HepG2 (cell line): ENCODE measurements at regions not wholly inside any gene's neighbourhood (a gene's known extent, or its start where the extent isn't known, plus 50 kb on each side); places are given as distances from the start of the nearest gene placed in this dataset.

ENCODE experiments used
- ARNT2 ChIP-seq: sonication (generic); formaldehyde crosslinking; IDR thresholded peaks from 2 replicates; pipeline ENCODE4 v1.8.0; 2022; ENCODE audit warnings: mild to moderate bottlenecking, low read depth, missing genetic modification reagents, moderate library complexity
- CREB1 ChIP-seq, 2 experiments: fragments of 450-650 bp in 1 of 2; IDR thresholded peaks; 2 replicates each; pipeline ENCODE4 v1.6.1; 2016 to 2017; ENCODE audit warnings: control low read depth in 1 of 2, mild to moderate bottlenecking in 1 of 2, missing compliant biosample characterization in 1 of 2, missing genetic modification characterization in 1 of 2
- MIER3 ChIP-seq: IDR thresholded peaks from 2 replicates; pipeline ENCODE4 v1.6.1; 2016; ENCODE audit warnings: missing compliant biosample characterization, borderline replicate concordance
- NFE2 ChIP-seq: sonication (generic); formaldehyde crosslinking; IDR thresholded peaks from 2 replicates; pipeline ENCODE4 v1.4.0; 2020; ENCODE audit warnings: missing genetic modification reagents
- NR2F1 ChIP-seq, 2 experiments: fragments of 450-650 bp in 1 of 2; formaldehyde crosslinking in 1 of 2; IDR thresholded peaks; 2 replicates each; pipeline versions ENCODE4 v1.5.0 to v1.6.1; 2016 to 2020; ENCODE audit warnings: mild to moderate bottlenecking in 1 of 2, missing compliant biosample characterization in 1 of 2, missing genetic modification reagents in 1 of 2, moderate library complexity in 1 of 2
- RBFOX2 ChIP-seq: fragments of 200-400 bp; formaldehyde crosslinking; IDR thresholded peaks from 2 replicates; pipeline ENCODE4 v1.6.1; 2017; ENCODE audit warnings: low read depth, mild to moderate bottlenecking, low read length
- RXRB ChIP-seq: IDR thresholded peaks from 2 replicates; pipeline ENCODE4 v1.6.1; 2016; ENCODE audit warnings: borderline replicate concordance, missing genetic modification reagents, missing compliant biosample characterization
- SOX5 ChIP-seq: IDR thresholded peaks from 2 replicates; pipeline ENCODE4 v1.6.1; 2016; ENCODE audit warnings: borderline replicate concordance
- SOX6 ChIP-seq, 2 experiments: fragments of 450-650 bp in 1 of 2; sonication (generic) in 1 of 2; formaldehyde crosslinking in 1 of 2; IDR thresholded peaks; 2 replicates each; pipeline versions ENCODE4 v1.4.0 to v1.6.1; 2017 to 2020; ENCODE audit warnings: antibody characterized with exemption in 1 of 2, mild to moderate bottlenecking in 1 of 2, missing genetic modification reagents in 1 of 2
- TCF7 ChIP-seq: sonication (generic); IDR thresholded peaks from 2 replicates; pipeline ENCODE4 v1.6.1; 2016; ENCODE audit warnings: antibody characterized with exemption, low read depth
- YEATS2 ChIP-seq: sonication (generic); formaldehyde crosslinking; IDR thresholded peaks from 2 replicates; pipeline ENCODE4 v1.4.0; 2020; ENCODE audit warnings: missing genetic modification reagents, borderline replicate concordance
- ZNF160 ChIP-seq: sonication (generic); formaldehyde crosslinking; IDR thresholded peaks from 2 replicates; pipeline ENCODE4 v1.8.0; 2022; ENCODE audit warnings: mild to moderate bottlenecking, inconsistent platforms, missing genetic modification reagents
- ZNF24 ChIP-seq: fragments of 450-650 bp; IDR thresholded peaks from 2 replicates; pipeline ENCODE4 v1.6.1; 2017; ENCODE audit warnings: antibody characterized with exemption, mild to moderate bottlenecking
- ZNF563 ChIP-seq: sonication (generic); formaldehyde crosslinking; IDR thresholded peaks from 2 replicates; pipeline ENCODE4 v1.8.0; 2022; ENCODE audit warnings: mild to moderate bottlenecking, moderate library complexity, missing genetic modification reagents
- ZNF569 ChIP-seq: sonication (generic); formaldehyde crosslinking; IDR thresholded peaks from 2 replicates; pipeline ENCODE4 v1.5.0; 2020; ENCODE audit warnings: mild to moderate bottlenecking, missing genetic modification reagents, moderate library complexity, borderline replicate concordance
- TF ChIP-seq, protein P1 (sequence below): sonication (generic); IDR thresholded peaks from 2 replicates; pipeline ENCODE4 v1.6.1; 2016; ENCODE audit warnings: low read depth, borderline replicate concordance
- TF ChIP-seq, protein P2 (sequence below): sonication (generic); formaldehyde crosslinking; IDR thresholded peaks from 2 replicates; pipeline ENCODE4 v1.5.0; 2020; ENCODE audit warnings: missing genetic modification reagents, mild to moderate bottlenecking, borderline replicate concordance
- TF ChIP-seq, protein P3 (sequence below): IDR thresholded peaks from 2 replicates; pipeline ENCODE4 v1.6.1; 2016; ENCODE audit warnings: control low read depth
- TF ChIP-seq, protein P4 (sequence below): IDR thresholded peaks from 2 replicates; pipeline ENCODE4 v1.6.1; 2016; ENCODE audit warnings: missing compliant biosample characterization, missing genetic modification reagents, borderline replicate concordance
- TF ChIP-seq, protein P5 (sequence below), 2 experiments: sonication (generic) in 1 of 2; formaldehyde crosslinking in 1 of 2; IDR thresholded peaks; 2 replicates each; pipeline versions ENCODE4 v1.4.0 to v1.6.1; 2016 to 2020; ENCODE audit warnings: borderline replicate concordance in 1 of 2, low read depth in 1 of 2, mild to moderate bottlenecking in 1 of 2, missing genetic modification reagents in 1 of 2

DNA sequence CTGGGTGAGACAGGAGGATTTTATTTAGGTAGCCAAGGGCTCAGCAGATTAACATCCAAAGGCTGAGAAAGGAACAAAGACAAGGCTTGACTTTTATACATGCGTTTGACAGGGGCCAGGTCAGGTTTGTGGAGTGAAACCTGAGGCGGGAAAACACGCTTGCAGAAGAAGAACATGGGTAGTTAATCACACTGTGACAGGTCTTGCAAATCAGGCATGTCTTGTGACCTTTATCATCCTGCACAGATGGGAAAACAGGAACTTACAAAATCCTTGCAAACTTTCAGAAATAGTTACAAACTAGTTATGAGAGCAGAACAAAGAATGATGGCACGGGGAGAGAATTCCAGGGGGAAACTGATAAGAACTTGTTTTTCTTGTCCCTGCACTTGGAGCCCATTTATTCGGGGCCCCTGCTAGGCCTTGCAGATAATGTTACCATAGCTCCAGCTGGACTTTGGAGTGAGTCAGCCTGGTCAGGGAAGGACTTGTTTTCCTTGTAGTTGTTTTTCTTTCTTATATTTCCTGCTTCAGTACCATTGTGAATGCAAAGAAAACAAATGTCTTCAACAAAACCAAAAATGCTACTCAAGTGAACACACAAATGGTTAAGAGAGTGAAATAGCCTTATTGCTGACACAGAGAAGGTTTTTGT lies 965.9 kb upstream of the ROBO1 start (continued):
- TF ChIP-seq, protein P1, sequence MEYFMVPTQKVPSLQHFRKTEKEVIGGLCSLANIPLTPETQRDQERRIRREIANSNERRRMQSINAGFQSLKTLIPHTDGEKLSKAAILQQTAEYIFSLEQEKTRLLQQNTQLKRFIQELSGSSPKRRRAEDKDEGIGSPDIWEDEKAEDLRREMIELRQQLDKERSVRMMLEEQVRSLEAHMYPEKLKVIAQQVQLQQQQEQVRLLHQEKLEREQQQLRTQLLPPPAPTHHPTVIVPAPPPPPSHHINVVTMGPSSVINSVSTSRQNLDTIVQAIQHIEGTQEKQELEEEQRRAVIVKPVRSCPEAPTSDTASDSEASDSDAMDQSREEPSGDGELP = peak; percentile 61; the same call in 1 of the 2 replicates
- 0 out of 2 replicates have a peak, but pooled peaks have one; percentile 5 for TF ChIP-seq ARNT2 (CRISPR knock-in tag)
- TF ChIP-seq YEATS2 (CRISPR knock-in tag) = no peak
- TF ChIP-seq, protein P2, sequence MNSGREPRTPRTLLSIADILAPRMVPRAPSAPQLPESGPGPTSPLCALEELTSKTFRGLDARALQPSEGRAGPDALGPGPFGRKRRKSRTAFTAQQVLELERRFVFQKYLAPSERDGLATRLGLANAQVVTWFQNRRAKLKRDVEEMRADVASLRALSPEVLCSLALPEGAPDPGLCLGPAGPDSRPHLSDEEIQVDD (CRISPR knock-in tag) = no peak
- TF ChIP-seq RXRB (CRISPR knock-in tag) = peak; percentile 75; the same call in 1 of the 2 replicates
- TF ChIP-seq, protein P3, sequence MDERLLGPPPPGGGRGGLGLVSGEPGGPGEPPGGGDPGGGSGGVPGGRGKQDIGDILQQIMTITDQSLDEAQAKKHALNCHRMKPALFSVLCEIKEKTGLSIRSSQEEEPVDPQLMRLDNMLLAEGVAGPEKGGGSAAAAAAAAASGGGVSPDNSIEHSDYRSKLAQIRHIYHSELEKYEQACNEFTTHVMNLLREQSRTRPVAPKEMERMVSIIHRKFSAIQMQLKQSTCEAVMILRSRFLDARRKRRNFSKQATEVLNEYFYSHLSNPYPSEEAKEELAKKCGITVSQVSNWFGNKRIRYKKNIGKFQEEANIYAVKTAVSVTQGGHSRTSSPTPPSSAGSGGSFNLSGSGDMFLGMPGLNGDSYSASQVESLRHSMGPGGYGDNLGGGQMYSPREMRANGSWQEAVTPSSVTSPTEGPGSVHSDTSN (CRISPR knock-in tag) = peak; percentile 63; the same call in 1 of the 2 replicates
- peak; percentile 52; the same call in 1 of the 2 replicates for TF ChIP-seq ZNF160
- peak in 1 of 2 experiments; percentile 17; a peak in 1 of 4 replicates for TF ChIP-seq NR2F1 (CRISPR knock-in tag; IDR thresholded peaks at IDR 0.05)
- no peak for TF ChIP-seq ZNF24
- TF ChIP-seq RBFOX2 = no peak
- TF ChIP-seq ZNF569 (CRISPR knock-in tag) = no peak
- TF ChIP-seq TCF7 = peak; percentile 75
- TF ChIP-seq SOX6 (IDR thresholded peaks at IDR 0.05) = no peak
- TF ChIP-seq SOX6 (CRISPR knock-in tag; IDR thresholded peaks at IDR 0.05) = peak; percentile 94
- TF ChIP-seq CREB1 (IDR thresholded peaks at IDR 0.05) = no peak
- peak; percentile 26; the same call in 1 of the 2 replicates for TF ChIP-seq CREB1 (CRISPR knock-in tag; IDR thresholded peaks at IDR 0.05)
- TF ChIP-seq, protein P4, sequence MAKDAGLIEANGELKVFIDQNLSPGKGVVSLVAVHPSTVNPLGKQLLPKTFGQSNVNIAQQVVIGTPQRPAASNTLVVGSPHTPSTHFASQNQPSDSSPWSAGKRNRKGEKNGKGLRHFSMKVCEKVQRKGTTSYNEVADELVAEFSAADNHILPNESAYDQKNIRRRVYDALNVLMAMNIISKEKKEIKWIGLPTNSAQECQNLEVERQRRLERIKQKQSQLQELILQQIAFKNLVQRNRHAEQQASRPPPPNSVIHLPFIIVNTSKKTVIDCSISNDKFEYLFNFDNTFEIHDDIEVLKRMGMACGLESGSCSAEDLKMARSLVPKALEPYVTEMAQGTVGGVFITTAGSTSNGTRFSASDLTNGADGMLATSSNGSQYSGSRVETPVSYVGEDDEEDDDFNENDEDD (CRISPR knock-in tag) = peak; percentile 35; the same call in 1 of the 2 replicates
- TF ChIP-seq, protein P5, sequence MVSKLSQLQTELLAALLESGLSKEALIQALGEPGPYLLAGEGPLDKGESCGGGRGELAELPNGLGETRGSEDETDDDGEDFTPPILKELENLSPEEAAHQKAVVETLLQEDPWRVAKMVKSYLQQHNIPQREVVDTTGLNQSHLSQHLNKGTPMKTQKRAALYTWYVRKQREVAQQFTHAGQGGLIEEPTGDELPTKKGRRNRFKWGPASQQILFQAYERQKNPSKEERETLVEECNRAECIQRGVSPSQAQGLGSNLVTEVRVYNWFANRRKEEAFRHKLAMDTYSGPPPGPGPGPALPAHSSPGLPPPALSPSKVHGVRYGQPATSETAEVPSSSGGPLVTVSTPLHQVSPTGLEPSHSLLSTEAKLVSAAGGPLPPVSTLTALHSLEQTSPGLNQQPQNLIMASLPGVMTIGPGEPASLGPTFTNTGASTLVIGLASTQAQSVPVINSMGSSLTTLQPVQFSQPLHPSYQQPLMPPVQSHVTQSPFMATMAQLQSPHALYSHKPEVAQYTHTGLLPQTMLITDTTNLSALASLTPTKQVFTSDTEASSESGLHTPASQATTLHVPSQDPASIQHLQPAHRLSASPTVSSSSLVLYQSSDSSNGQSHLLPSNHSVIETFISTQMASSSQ (IDR thresholded peaks at IDR 0.05; ENCODE audit: low read depth) = peak; percentile 58
- TF ChIP-seq, protein P5 (CRISPR knock-in tag; IDR thresholded peaks at IDR 0.05; ENCODE audit: borderline replicate concordance) = peak; percentile 80; the same call in 1 of the 2 replicates
- TF ChIP-seq SOX5 = peak; percentile 89
- no peak for TF ChIP-seq ZNF563
- no peak for TF ChIP-seq NFE2 (CRISPR knock-in tag)
- TF ChIP-seq MIER3 = peak; percentile 52; the same call in 1 of the 2 replicates
